ENCODE measurements at regions not wholly inside any gene's neighbourhood (a gene's known extent, or its start where the extent isn't known, plus 50 kb on each side); places are given as distances from the start of the nearest gene placed in this dataset.

GRCh38 chr10:44724415-44725174 is 186.5 kb upstream of the TMEM72 start:
- H3K27ac ChIP-seq: no peak overlapping the region
- TF ChIP-seq CTCF (IDR thresholded peaks at IDR 0.05) (no peak), EP300 (IDR thresholded peaks at IDR 0.05) (no peak), POLR2AphosphoS5 (IDR thresholded peaks at IDR 0.05) (no peak), POLR2A (IDR thresholded peaks at IDR 0.05) (no peak)
- 54 to 59% methylated on average over 4 to 6 of the region's 6 CpGs for WGBS, 2 donors (ENCODE audit: low coverage in 1 of 2)

GRCh38 chr10:44725404-44725803 is 185.7 kb upstream of the TMEM72 start:
- H3K4me3 ChIP-seq: no peak overlapping the region
- TF ChIP-seq POLR2AphosphoS5 (IDR thresholded peaks at IDR 0.05) (no peak), EP300 (IDR thresholded peaks at IDR 0.05) (no peak), POLR2A (IDR thresholded peaks at IDR 0.05) (no peak), CTCF (IDR thresholded peaks at IDR 0.05) (no peak)
- WGBS, 2 donors (ENCODE audit: low coverage in 1 of 2): 85 to 92% methylated on average over 2 of the region's 2 CpGs

More at GRCh38 chr10:44724415-44725174, 186.5 kb upstream of the TMEM72 start:
- H3K4me1 ChIP-seq: peaks cover 0 to 10% (median 0%) of the 10 kb centered on the region in 3 donors
- no peaks in the 10 kb centered on the region for H3K36me3 ChIP-seq
- no peaks in the 10 kb centered on the region for H3K27me3 ChIP-seq
- H3K4me3 ChIP-seq: no peak overlapping the region
- no peaks in the 10 kb centered on the region for H3K9me3 ChIP-seq
- ATAC-seq: no peak

GRCh38 chr10:44731283-44731682 is 179.9 kb upstream of the TMEM72 start:
- Histone ChIP-seq H3K27ac (no peak overlapping the region), H3K9me3 (peaks cover 0 to 6% (median 0%) of the 10 kb centered on the region in 3 donors), H3K36me3 (no peaks in the 10 kb centered on the region), H3K27me3 (no peaks in the 10 kb centered on the region), H3K4me1 (no peaks in the 10 kb centered on the region), H3K4me3 (no peak overlapping the region)
- no peak for ATAC-seq
- TF ChIP-seq CTCF (IDR thresholded peaks at IDR 0.05) (no peak), POLR2AphosphoS5 (IDR thresholded peaks at IDR 0.05) (no peak), EP300 (IDR thresholded peaks at IDR 0.05) (no peak), POLR2A (IDR thresholded peaks at IDR 0.05) (no peak)
- 75 to 93% methylated on average over 2 of the region's 2 CpGs for WGBS, 2 donors (ENCODE audit: low coverage in 1 of 2)

More at GRCh38 chr10:44725404-44725803, 185.7 kb upstream of the TMEM72 start:
- H3K27me3 ChIP-seq: no peaks in the 10 kb centered on the region
- no peak overlapping the region for H3K27ac ChIP-seq
- H3K36me3 ChIP-seq: no peaks in the 10 kb centered on the region
- H3K4me1 ChIP-seq: peaks cover 0 to 10% (median 0%) of the 10 kb centered on the region in 3 donors
- no peaks in the 10 kb centered on the region for H3K9me3 ChIP-seq
- no peak for ATAC-seq

- H3K27me3 ChIP-seq: no peaks in the 10 kb centered on the region
- no peak overlapping the region for H3K4me3 ChIP-seq
- H3K27ac ChIP-seq: no peak overlapping the region
- no peaks in the 10 kb centered on the region for H3K36me3 ChIP-seq
- 50 to 73% methylated on average over 5 of the region's 5 CpGs for WGBS, 2 donors (ENCODE audit: low coverage in 1 of 2)
- TF ChIP-seq EP300 (IDR thresholded peaks at IDR 0.05): no peak
- TF ChIP-seq CTCF (IDR thresholded peaks at IDR 0.05): no peak
- no peak for TF ChIP-seq POLR2A (IDR thresholded peaks at IDR 0.05)
- TF ChIP-seq POLR2AphosphoS5 (IDR thresholded peaks at IDR 0.05): no peak
- ATAC-seq: no peak
- H3K9me3 ChIP-seq: peaks cover 0 to 6% (median 0%) of the 10 kb centered on the region in 3 donors
- no peaks in the 10 kb centered on the region for H3K4me1 ChIP-seq
These were observed 177.3 kb upstream of the TMEM72 start for GRCh38 chr10:44733501-44734488.
